GM12873 (cell line): ENCODE measurements at regions not wholly inside any gene's neighbourhood (a gene's known extent, or its start where the extent isn't known, plus 50 kb on each side); places are given as distances from the start of the nearest gene placed in this dataset.

Experiments
- CTCF ChIP-seq: IDR thresholded peaks from 2 replicates; pipeline ENCODE4 v1.5.1; 2012; ENCODE audit warnings: low read depth, mild to moderate bottlenecking, moderate library complexity, low read length, control low read depth; ENCODE audit not compliant: insufficient read depth; ENCODE audit errors: missing control alignments

- no peak for TF ChIP-seq CTCF
Measured at GRCh38 chr1:75984781-75985180, 52.6 kb upstream of the ASB17 start.

GRCh38 chr1:75985827-75986226 is 53.6 kb upstream of the ASB17 start:
- no peak for TF ChIP-seq CTCF

GRCh38 chr1:75986478-75986877 is 54.3 kb upstream of the ASB17 start:
- no peak for TF ChIP-seq CTCF

GRCh38 chr1:75989121-75989520 is 56.9 kb upstream of the ASB17 start:
- TF ChIP-seq CTCF, result no peak

GRCh38 chr1:75990686-75991085 is 58.5 kb upstream of the ASB17 start:
- no peak for TF ChIP-seq CTCF

GRCh38 chr1:75991497-75992114 is 59.4 kb upstream of the ASB17 start:
- TF ChIP-seq CTCF, result peak; percentile 77

- no peak for TF ChIP-seq CTCF
Measured at GRCh38 chr1:75992312-75992711, 60.1 kb upstream of the ASB17 start.

GRCh38 chr1:75993661-75994060 is 61.5 kb upstream of the ASB17 start:
- TF ChIP-seq CTCF, result no peak
